Erythroblast (primary cell): ENCODE measurements at regions not wholly inside any gene's neighbourhood (a gene's known extent, or its start where the extent isn't known, plus 50 kb on each side); places are given as distances from the start of the nearest gene placed in this dataset.

Experiments used
- DNase-seq, 2 experiments: peaks; one replicate each; lab custom pipeline; 2025; lab: John Stamatoyannopoulos, UW
- GATA1 ChIP-seq: IDR thresholded peaks from 2 replicates; pipeline ENCODE4 v1.6.1; 2011; ENCODE audit warnings: low read depth, mild to moderate bottlenecking, control low read depth, low read length, moderate library complexity
- POLR2A ChIP-seq: IDR thresholded peaks from 2 replicates; pipeline ENCODE4 v1.6.1; 2011; ENCODE audit warnings: mild to moderate bottlenecking, low read length

- no peak for DNase-seq
- TF ChIP-seq POLR2A (no peak), GATA1 (no peak)
These were observed 731.1 kb upstream of the SGO1 start for GRCh38 chr3:20916951-20917606.

DNA sequence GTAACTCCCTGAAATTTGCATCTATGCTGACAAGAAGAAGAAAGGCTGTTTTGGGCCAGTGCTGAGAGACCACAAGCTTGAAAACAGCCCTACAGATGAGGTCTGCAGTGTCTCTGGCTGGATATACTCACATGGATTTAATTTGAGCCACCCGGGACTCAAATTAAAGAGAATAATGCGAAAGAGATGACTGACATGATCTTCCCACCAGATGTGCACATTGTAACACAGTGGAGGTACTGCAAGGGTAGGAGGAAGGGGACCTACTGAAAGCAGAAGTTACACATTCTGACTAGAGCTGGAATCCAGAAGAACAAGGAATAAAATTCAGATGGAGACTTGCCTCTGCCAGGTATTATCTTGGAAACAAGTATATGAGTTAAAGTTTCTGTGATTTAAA is 728.3 kb upstream of the SGO1 start:
- TF ChIP-seq POLR2A (no peak), GATA1 (no peak)
- no peak for DNase-seq

DNA sequence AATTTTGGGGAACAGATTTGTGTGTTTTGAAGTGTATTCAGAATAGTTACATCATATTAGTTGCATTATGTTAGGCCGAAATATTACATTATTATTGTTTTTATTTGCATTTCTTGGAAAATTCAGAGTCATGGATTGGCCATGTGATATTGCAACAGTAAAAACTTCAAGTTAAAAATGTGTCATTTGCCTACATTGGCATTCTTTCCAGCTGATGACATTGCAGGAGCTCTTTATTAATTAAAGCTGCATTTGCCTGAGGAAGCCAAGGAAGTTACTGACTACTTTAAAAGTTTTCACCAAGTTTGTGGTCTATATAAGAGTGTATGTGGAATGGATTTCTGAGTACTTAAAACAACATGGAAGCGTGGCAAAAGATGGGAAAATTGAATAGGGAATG is 726.4 kb upstream of the SGO1 start:
- no peak for DNase-seq
- TF ChIP-seq GATA1 (no peak), POLR2A (no peak)

- TF ChIP-seq POLR2A: no peak
- TF ChIP-seq GATA1: no peak
- no peak for DNase-seq
These were observed 723.5 kb upstream of the SGO1 start for GRCh38 chr3:20909511-20909910.

DNA sequence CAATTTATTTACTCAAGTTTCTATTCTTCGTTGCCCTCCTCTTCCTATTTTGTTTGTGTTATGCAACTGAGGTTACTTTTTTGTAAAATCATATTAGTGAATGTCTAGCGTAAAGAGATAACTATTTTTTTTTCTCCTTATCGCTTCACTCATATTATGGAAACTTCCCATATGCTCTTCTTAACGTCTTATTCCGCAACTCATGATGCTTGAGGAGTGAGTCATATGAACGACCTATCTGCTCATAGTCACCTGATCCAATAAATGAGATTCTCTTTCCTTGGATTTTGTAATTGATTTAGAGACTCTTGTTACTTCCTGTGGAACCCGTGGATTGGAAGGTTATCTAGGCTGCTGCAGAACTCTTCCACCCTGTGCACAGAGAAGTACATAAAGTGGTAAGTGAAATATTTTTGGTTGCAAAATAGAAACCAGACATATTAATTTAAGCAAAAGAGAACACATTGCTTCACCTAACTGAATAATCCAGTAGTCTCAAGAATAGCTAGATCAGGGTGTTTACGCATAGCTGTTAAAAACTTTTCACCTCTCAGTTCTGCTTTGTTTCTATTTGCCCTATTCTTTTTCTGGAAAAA is 719.3 kb upstream of the SGO1 start:
- TF ChIP-seq GATA1 (no peak), POLR2A (no peak)
- DNase-seq: no peak

GRCh38 chr3:20904671-20905070 is 718.7 kb upstream of the SGO1 start:
- TF ChIP-seq GATA1: no peak
- no peak for TF ChIP-seq POLR2A

DNA sequence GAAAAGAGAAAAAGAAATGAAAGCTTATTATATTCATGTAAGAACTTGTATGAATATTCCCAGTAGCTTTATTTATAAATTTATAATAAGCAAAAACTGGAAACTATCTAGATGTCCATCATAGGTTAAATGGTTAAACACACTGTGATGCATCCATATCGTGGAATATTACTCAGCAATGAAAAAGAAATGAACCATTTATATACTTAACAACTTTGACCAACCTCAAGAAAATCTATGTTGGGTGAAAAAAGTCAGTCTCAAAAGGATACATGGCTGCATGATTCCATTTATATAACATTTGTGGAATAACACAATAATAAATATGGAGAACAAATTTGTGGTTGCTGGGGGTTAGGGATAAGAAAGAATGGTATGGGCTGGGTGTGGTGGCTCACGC is 713.0 kb upstream of the SGO1 start:
- TF ChIP-seq GATA1 (no peak), POLR2A (no peak)
- DNase-seq: no peak

More at GRCh38 chr3:20904671-20905070, 718.7 kb upstream of the SGO1 start:
- no peak for DNase-seq

DNA sequence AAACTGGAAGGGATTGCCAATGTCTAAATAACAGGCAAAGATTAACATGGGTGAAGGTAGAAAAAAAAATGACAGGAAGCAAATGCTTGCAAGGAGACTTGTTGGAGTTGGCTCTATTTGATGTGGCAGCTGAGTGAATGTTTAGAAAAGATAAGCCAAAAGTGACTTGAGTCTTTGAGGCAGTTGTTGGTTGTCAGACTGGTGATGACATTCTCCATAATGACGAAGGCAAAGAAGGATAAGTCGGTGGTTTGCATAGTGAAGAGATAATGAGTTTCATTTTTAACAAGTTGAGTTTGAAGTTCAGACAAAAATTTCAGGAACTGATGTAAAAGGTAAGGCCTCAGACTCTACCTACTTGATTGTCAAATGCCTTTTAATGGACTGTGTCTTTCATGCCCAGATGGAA is 704.1 kb upstream of the SGO1 start:
- TF ChIP-seq POLR2A (no peak), GATA1 (no peak)
- no peak for DNase-seq

- TF ChIP-seq POLR2A: no peak
- no peak for TF ChIP-seq GATA1
These were observed 692.7 kb upstream of the SGO1 start for GRCh38 chr3:20878691-20879090.

GRCh38 chr3:20873235-20873634 is 687.2 kb upstream of the SGO1 start:
- TF ChIP-seq POLR2A (no peak), GATA1 (no peak)

More at GRCh38 chr3:20878691-20879090, 692.7 kb upstream of the SGO1 start:
- DNase-seq: no peak

GRCh38 chr3:20870106-20870899 is 684.3 kb upstream of the SGO1 start:
- no peak for TF ChIP-seq GATA1
- no peak for TF ChIP-seq POLR2A
- no peak for DNase-seq

More at GRCh38 chr3:20873235-20873634, 687.2 kb upstream of the SGO1 start:
- DNase-seq: no peak

DNA sequence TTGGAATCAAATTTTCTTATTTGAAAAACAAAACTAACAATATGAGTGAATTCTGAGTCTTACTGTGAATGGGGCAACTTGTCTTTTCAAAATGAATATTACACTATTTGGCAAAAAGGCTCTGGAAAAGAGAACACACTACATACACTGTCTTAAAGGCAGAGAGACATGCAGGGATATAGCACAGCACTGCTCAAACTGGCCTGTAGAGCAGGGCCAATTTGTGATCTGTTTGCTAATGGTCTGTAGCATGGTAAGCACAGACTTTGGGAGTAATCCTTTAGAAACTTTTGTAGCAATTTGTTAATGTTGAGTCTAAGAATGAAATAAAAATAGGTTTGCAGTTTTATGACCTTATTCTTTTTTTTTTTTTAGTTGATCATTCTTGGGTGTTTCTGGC is 679.8 kb upstream of the SGO1 start:
- DNase-seq: no peak
- TF ChIP-seq POLR2A (no peak), GATA1 (no peak)

GRCh38 chr3:20861454-20861853 is 675.4 kb upstream of the SGO1 start:
- no peak for TF ChIP-seq POLR2A
- TF ChIP-seq GATA1: no peak
- no peak for DNase-seq

DNA sequence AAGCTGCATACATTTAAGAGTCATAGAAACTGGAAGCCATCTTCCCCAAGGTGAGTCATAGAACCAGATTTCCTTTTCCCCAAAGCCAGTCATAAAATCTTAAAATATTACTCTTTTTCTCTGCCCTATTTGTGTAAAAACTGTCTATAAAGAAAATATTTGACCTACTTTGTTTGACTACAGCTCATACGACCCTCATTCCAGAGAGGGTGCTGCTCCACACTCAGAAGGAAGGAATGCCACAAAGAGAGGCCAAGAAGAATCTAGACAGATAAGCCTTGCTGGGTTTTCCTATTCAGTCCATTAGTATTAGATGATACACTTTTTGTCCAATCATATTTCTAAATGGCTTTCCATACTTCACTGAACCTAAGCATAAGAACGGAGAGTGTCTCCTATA is 671.6 kb upstream of the SGO1 start:
- no peak for TF ChIP-seq GATA1
- no peak for DNase-seq
